Brain microvascular endothelial cell (primary cell): ENCODE measurements at regions not wholly inside any gene's neighbourhood (a gene's known extent, or its start where the extent isn't known, plus 50 kb on each side); places are given as distances from the start of the nearest gene placed in this dataset.

Experiments used
- DNase-seq: peaks from one replicate; pipeline ENCODE4 v3.0.0-alpha.2; 2020
- H3K27ac ChIP-seq: fragments of 250-450 bp; sonication (Bioruptor Pico); 2 replicates; pipeline ENCODE4 v1.5.1; 2020; ENCODE audit warnings: mild to moderate bottlenecking, moderate library complexity
- H3K27me3 ChIP-seq: fragments of 250-450 bp; sonication (Bioruptor Pico); replicated peaks from 2 replicates; pipeline ENCODE4 v1.5.1; 2020; ENCODE audit warnings: mild to moderate bottlenecking
- H3K36me3 ChIP-seq: fragments of 250-450 bp; sonication (Bioruptor Pico); replicated peaks from 2 replicates; pipeline ENCODE4 v1.5.1; 2020; ENCODE audit warnings: mild to moderate bottlenecking
- H3K4me3 ChIP-seq: 2 replicates; pipeline ENCODE4 v1.5.1; 2011; ENCODE audit warnings: low read depth, mild to moderate bottlenecking, control low read depth, low read length, moderate library complexity
- CTCF ChIP-seq: IDR thresholded peaks from 2 replicates; pipeline ENCODE4 v1.5.1; 2011; ENCODE audit warnings: low read depth, mild to moderate bottlenecking, moderate library complexity, low read length, control low read depth, inconsistent platforms; ENCODE audit errors: missing control alignments
- in situ Hi-C: cut with HindIII; loops from 2 replicates; pipeline ENCODE4 v1.10.0; 2017; ENCODE audit warnings: low sequenced_read_pairs, low pct_ligation_motif_present

- no peaks in the 10 kb centered on the region for H3K36me3 ChIP-seq
- H3K27ac ChIP-seq, result no peak overlapping the region
- in situ Hi-C loops, result no loop called here
- no peaks in the 10 kb centered on the region for H3K27me3 ChIP-seq
- TF ChIP-seq CTCF, result no peak
- DNase-seq, result no peak
- H3K4me3 ChIP-seq, result no peak overlapping the region
Observed at GRCh38 chr17:63333869-63334268, 112.2 kb downstream of the CYB561 start.

GRCh38 chr17:63335831-63336230 is 110.3 kb downstream of the CYB561 start:
- TF ChIP-seq CTCF, result no peak
- Histone ChIP-seq H3K4me3 (no peak overlapping the region), H3K27ac (no peak overlapping the region), H3K27me3 (no peaks in the 10 kb centered on the region), H3K36me3 (peaks cover 3% of the 10 kb centered on the region)
- DNase-seq, result no peak
- in situ Hi-C loops, result no loop called here

GRCh38 chr17:63337579-63337978 is 108.5 kb downstream of the CYB561 start:
- no peak for DNase-seq
- no peak overlapping the region for H3K4me3 ChIP-seq
- H3K27ac ChIP-seq, result no peak overlapping the region
- in situ Hi-C loops, result no loop called here
- TF ChIP-seq CTCF, result no peak
- no peaks in the 10 kb centered on the region for H3K27me3 ChIP-seq
- H3K36me3 ChIP-seq, result peaks cover 3% of the 10 kb centered on the region

- DNase-seq, result no peak
- H3K4me3 ChIP-seq, result no peak overlapping the region
- peaks cover 3% of the 10 kb centered on the region for H3K36me3 ChIP-seq
- no peak for TF ChIP-seq CTCF
- no peak overlapping the region for H3K27ac ChIP-seq
- no peaks in the 10 kb centered on the region for H3K27me3 ChIP-seq
- in situ Hi-C loops, result no loop called here
Observed at GRCh38 chr17:63338272-63338671, 107.8 kb downstream of the CYB561 start.

GRCh38 chr17:63341276-63341675 is 104.8 kb downstream of the CYB561 start:
- TF ChIP-seq CTCF, result no peak
- peaks cover 3% of the 10 kb centered on the region for H3K36me3 ChIP-seq
- no peak overlapping the region for H3K27ac ChIP-seq
- DNase-seq, result no peak
- H3K4me3 ChIP-seq, result no peak overlapping the region
- no peaks in the 10 kb centered on the region for H3K27me3 ChIP-seq
- in situ Hi-C loops, result no loop called here

- no peak for TF ChIP-seq CTCF
Observed at GRCh38 chr17:63344383-63344782, 101.7 kb downstream of the CYB561 start.

More at GRCh38 chr17:63344383-63344782, 101.7 kb downstream of the CYB561 start:
- H3K27ac ChIP-seq, result no peak overlapping the region
- peaks cover 3% of the 10 kb centered on the region for H3K36me3 ChIP-seq
- no peak for DNase-seq
- in situ Hi-C loops, result no loop called here
- no peaks in the 10 kb centered on the region for H3K27me3 ChIP-seq
- no peak overlapping the region for H3K4me3 ChIP-seq
